GM21619 (cell line): ENCODE measurements at regions not wholly inside any gene's neighbourhood (a gene's known extent, or its start where the extent isn't known, plus 50 kb on each side); places are given as distances from the start of the nearest gene placed in this dataset.
"Not testable (repeated sequence)": the region's sequence is repeated elsewhere in the genome, so short reads cannot be mapped to it uniquely, and the experiment has no call there.

ENCODE experiments used
- ATAC-seq: cut with Tn5 transposase; IDR thresholded peaks from one replicate; pipeline ENCODE4 v1.9.1; 2021; ENCODE audit not compliant: unreplicated experiment

DNA sequence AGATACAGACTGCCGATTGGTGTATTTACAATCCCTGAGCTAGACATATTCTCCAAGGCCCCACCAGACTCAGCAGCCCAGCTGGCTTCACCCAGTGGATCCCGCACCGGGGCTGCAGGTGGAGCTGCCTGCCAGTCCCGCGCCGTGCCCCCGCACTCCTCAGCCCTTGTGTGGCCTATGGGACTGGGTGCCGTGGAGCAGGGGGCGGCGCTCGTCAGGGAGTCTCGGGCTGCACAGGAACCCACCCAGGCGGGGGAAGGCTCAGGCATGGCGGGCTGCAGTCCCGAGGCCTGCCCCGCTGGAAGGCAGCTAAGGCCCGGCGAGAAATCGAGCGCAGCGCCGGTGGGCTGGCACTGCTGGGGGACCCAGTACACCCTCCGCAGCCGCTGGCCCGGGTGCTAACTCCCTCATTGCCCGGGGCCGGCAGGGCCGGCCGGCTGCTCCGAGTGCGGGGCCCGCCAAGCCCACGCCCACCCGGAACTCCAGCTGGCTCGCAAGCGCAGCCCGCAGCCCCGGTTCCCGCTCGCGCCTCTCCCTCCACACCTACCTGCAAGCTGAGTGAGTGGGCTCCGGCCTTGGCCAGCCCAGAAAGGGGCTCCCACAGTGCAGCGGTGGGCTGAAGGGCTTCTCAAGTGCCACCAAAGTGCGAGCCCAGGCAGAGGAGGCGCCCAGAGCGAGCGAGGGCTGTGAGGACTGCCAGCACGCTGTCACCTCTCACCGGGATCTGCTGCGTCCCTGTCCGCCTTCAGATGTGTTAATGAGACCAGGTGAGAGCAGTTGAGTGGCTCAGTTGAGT is 137.8 kb upstream of the LCORL start:
- ATAC-seq, result not testable (repeated sequence)

GRCh38 chr4:18155067-18156041 is 133.8 kb upstream of the LCORL start:
- ATAC-seq, result no peak

- ATAC-seq, result no peak
These were observed 116.6 kb upstream of the LCORL start for GRCh38 chr4:18138076-18138665.

DNA sequence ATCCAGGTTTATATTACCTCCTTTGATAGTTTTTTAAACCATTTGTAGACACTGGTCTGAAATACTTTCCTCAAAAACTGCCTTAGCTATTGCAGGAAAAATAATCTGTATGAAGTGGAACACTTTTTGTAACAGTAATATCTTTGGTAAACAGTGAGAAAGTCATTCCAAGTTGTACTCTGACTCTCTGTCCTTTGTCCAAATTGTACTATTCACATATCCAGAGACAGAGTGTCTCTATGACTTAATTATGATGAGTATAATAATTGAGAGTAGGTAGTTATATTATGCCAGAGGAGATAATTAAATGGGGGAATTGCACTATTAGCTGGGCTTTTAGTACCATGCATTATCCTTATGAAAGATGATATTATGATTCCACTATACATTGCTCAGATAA is 112.6 kb upstream of the LCORL start:
- no peak for ATAC-seq

DNA sequence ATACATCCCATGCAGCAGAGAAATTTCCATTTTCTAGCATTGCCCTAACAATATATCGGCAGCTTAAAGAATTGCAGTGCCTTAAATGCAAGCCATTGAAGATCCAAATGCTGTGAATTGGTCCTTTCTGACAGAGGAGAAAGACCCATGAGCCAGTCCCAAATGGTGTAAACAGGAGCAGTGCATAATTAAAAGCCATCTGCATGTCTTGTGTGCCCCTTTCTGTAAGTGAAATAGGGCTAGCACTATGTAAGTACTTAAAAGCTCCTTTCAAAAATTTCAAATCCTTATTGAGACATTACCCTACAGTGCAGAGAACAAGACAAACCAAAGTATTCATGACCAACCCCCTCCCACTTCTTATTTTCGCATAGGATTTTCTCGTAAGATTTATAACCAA is 108.7 kb upstream of the LCORL start:
- ATAC-seq, result no peak

- ATAC-seq, result no peak
These were observed 106.7 kb upstream of the LCORL start for GRCh38 chr4:18128241-18128640.

DNA sequence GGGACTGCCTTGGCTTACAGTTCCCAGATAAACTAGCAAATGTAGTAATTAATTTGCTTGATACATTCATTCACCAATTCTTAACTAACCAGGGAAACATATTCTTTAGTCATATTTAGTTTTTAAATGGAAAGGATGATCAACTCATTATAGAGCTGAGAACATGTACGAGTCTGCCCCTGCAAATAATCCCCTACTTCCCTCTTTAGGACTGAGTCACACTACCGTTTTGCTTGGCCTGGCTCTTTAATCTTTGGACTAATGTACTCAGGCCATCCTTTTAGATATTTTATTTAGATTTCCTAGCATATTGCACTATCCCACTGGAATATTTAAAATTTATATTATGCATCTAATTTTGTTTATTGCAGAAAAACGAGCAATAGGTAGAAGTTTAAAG is 105.5 kb upstream of the LCORL start:
- ATAC-seq, result no peak

DNA sequence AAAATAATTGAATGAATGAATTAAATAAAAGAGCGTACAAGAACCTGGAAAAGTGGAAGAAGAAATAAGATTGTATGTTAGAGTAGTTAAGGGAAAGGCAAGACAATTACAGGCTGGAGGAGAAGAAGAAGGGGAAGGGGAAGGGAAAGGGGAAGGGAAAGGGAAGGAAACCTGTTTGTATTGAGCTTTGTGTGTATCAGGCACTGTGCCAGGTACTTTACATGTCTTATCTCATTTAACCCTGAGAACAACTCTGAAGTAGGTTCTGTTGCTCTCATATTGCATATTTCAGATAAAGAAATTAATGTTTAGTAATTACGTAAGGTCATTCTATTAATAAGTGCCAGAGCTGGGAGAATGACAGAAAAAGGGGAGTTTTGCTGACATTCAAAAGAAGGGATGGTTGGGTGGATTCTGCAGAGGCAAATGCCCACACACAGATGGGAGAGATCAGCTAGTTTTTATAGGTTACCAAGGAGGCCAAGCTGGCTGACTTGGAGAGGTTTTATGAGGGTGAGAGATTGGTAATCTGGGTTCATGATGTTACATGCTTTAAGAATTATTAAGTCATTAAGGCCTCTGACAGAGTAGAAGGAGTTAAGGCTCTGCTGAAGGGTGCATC is 92.3 kb upstream of the LCORL start:
- ATAC-seq, result no peak

DNA sequence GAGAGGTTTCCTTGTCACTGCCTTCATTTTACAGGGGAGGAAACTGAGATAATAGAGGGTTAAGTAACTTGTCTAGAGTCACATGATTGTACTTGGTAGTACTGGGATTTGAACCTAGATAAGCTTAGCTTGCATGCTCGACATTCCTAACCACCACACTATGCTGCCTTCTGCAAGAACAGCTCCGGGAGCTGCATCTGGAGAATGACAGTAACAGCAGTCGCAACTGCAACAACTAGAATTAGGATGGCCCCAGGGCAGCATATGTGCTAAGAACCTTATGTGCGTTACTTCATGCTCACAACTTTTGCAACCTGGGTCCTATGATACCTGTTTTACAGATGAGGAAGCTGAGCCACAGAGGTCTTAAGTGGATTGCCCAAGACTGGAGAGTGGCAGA is 89.5 kb upstream of the LCORL start:
- ATAC-seq, result no peak

DNA sequence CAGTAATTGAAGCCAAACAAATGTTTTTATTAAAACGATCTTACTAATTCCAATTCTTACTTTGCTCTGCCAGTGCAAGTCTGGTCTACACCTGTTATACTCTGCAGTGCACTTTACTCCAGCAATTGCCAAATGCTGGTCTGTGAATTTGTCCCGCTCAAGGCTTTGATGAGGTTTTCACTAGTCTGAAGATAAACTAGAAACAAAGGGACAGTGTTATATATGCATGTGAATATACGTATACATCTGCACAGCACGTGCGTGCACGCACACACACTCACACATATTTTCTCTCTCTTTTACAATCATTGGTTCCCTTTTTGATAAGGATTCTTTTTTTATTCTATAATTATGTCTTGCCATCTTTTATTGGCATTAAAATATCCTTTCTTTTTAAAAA is 88.5 kb upstream of the LCORL start:
- ATAC-seq, result no peak

- no peak for ATAC-seq
These were observed 88.1 kb upstream of the LCORL start for GRCh38 chr4:18109676-18110075.

- not testable (repeated sequence) for ATAC-seq
These were observed 86.4 kb upstream of the LCORL start for GRCh38 chr4:18107848-18108528.

- no peak for ATAC-seq
These were observed 85.1 kb upstream of the LCORL start for GRCh38 chr4:18106620-18107019.

- peak; percentile 79 for ATAC-seq
These were observed 83.8 kb upstream of the LCORL start for GRCh38 chr4:18105030-18106011.

DNA sequence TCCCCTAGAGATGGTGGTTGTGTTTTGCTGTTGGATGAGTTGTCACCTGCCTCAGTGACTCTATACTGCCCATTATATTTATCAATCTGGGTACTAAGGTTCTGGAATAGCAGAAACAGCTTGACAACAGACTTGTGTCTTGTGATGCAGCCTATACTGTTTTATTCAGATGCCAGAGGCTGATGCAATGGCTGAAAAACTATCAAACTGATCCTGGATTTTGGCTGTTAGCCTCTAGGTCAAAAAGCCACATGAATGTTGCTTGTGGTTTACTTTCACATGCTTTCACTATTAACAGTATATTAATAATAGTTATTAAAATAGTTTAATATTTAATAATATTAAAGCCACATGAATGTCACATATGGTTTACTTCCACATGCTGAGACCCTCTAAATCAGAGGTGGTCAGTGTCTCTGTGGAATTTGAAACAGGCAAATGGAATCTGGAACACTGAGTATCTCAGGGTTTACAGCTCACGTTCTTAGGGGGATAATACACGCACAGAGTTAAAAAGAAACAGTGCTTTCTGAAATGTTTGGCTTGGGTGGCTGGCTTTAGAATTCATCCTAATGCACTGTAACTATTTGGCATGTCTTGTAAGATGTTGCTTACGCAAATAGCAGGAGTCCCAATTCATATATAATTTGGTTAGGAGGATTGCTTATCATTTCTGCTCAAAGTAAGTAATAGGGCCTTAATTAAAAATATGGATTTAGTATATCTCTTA is 82.5 kb upstream of the LCORL start:
- ATAC-seq, result no peak

GRCh38 chr4:18100657-18101056 is 79.1 kb upstream of the LCORL start:
- no peak for ATAC-seq

DNA sequence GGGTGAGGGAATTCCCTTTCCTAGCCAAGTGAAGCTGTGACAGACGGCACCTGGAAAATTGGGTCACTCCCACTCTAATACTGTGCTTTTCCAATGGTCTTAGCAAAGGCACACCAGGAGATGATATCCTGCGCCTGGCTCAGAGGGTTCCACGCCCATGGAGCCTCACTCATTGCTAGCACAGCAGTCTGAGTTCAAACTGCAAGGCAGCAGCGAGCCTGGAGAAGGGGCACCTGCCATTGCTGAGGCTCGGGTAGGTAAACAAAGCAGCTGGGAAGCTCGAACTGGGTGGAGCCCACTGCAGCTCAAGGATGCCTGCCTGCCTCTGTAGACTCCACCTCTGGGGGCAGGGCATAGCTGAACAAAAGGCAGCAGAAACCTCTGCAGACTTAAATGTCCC is 68.9 kb upstream of the LCORL start:
- ATAC-seq, result not testable (repeated sequence)

DNA sequence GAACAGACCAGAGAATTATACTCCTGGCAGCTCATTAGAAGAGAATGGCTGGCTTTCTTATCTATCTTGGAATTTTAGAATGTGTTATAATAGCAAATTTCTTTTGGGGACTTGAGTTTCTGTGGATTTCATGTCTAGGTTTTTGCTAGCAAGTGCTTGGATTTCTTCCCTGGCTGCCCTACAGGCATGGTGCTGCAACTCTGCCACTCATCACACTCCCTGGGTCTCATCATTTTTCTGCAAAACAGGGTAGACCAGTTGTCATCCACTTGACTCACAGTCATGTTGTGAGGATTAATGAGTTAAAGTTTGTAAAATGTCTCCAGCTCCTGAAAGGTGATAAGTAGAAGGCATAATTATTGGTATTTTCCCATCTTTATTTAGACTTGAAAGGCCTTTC is 60.7 kb upstream of the LCORL start:
- no peak for ATAC-seq

GRCh38 chr4:18081708-18082107 is 60.2 kb upstream of the LCORL start:
- no peak for ATAC-seq
